ENCODE measurements at regions not wholly inside any gene's neighbourhood (a gene's known extent, or its start where the extent isn't known, plus 50 kb on each side); places are given as distances from the start of the nearest gene placed in this dataset.

GRCh38 chr7:26916336-26916735 is 51.9 kb upstream of the SKAP2 start:
- H3K27me3 Mint-ChIP-seq, result peaks cover 5 to 29% of the 10 kb centered on the region in 2 donors
- CTCF ChIA-PET, result interaction anchor here (0.7 kb wide), 1 partner anchor 21 kb away, joined by 3 read pairs; no protein-coding TSS in a partner anchor
- H3K4me1 ChIP-seq (ENCODE audit: insufficient read depth, low read length), result no peaks in the 10 kb centered on the region
- no peak overlapping the region for H3K4me3 Mint-ChIP-seq
- no peak overlapping the region for H3K27ac ChIP-seq (ENCODE audit: low read depth, low read length)
- POLR2A ChIA-PET, result no interaction called here
- H3K36me3 ChIP-seq (ENCODE audit: insufficient read depth, low read length), result no peaks in the 10 kb centered on the region
- no peak overlapping the region for H3K27ac Mint-ChIP-seq
- no peaks in the 10 kb centered on the region for H3K9me3 Mint-ChIP-seq
- no peaks in the 10 kb centered on the region for H3K36me3 Mint-ChIP-seq
- no peaks in the 10 kb centered on the region for H3K9me3 ChIP-seq (ENCODE audit: low read length)
- no peaks in the 10 kb centered on the region for H3K4me1 Mint-ChIP-seq
- no peak overlapping the region for H3K4me3 ChIP-seq (ENCODE audit: low read length)
- no peaks in the 10 kb centered on the region for H3K27me3 ChIP-seq (ENCODE audit: insufficient read depth, low read length, poor library complexity, severe bottlenecking)
- DNase-seq, result no peak
